Adrenal gland (tissue), 9 donors: ENCODE measurements at regions not wholly inside any gene's neighbourhood (a gene's known extent, or its start where the extent isn't known, plus 50 kb on each side); places are given as distances from the start of the nearest gene placed in this dataset.

ENCODE experiments used
- DNase-seq, 7 donors: peaks; one replicate each; pipeline ENCODE4 v3.0.0-alpha.2; 2019 to 2020
- H3K27ac ChIP-seq, 5 donors: fragments of 200-600 bp; sonication (generic) in 4 of 5; 1 replicate in 3 of 5; 2 replicates in 2 of 5; pipeline versions ENCODE4 v1.5.1 to v1.8.0; 2016 to 2020; ENCODE audit warnings: mild to moderate bottlenecking in 1 of 5
- H3K27me3 ChIP-seq: fragments of 200-600 bp; 2 replicates; pipeline ENCODE4 v1.8.0; 2021
- H3K36me3 ChIP-seq, 2 donors: fragments of 200-600 bp; replicated peaks in 1 of 2; 1 replicate in 1 of 2; 2 replicates in 1 of 2; pipeline versions ENCODE4 v1.5.1 to v1.8.0; 2018 to 2022
- H3K4me1 ChIP-seq, 2 donors: fragments of 200-600 bp; replicated peaks in 1 of 2; 1 replicate in 1 of 2; 2 replicates in 1 of 2; pipeline versions ENCODE4 v1.5.1 to v1.8.0; 2018 to 2021
- H3K4me3 ChIP-seq, 4 donors: fragments of 200-600 bp; sonication (generic) in 3 of 4; one replicate each; pipeline ENCODE4 v1.5.1; 2016 to 2018
- H3K9me3 ChIP-seq, 3 donors: fragments of 200-600 bp; sonication (generic) in 1 of 3; replicated peaks in 1 of 3; 1 replicate in 2 of 3; 2 replicates in 1 of 3; pipeline versions ENCODE4 v1.5.1 to v1.8.0; 2016 to 2021
- CTCF ChIP-seq, 6 experiments: fragments of 450-650 bp in 4 of 6; fragments of 200-600 bp in 2 of 6; sonication (generic) in 1 of 6; IDR thresholded peaks; 1 replicate in 5 of 6; 2 replicates in 1 of 6; pipeline versions ENCODE4 v1.5.1 to v1.8.0; 2016 to 2021; ENCODE audit warnings: antibody characterized with exemption in 6 of 6, mild to moderate bottlenecking in 2 of 6, moderate library complexity in 1 of 6
- POLR2A ChIP-seq, 2 donors: fragments of 450-650 bp; IDR thresholded peaks; one replicate each; pipeline ENCODE4 v1.6.1; 2017; ENCODE audit warnings: antibody characterized with exemption in 2 of 2, mild to moderate bottlenecking in 2 of 2, moderate library complexity in 1 of 2
- WGBS, 4 donors: extraction: QIAGEN DNeasy Blood & Tissue Kit in 2 of 4; methylation state at CpG; one replicate each; pipeline versions ENCODE4 v1.1.5 to v1.1.7; 2013 to 2017; 5-methylcytosine and 5-hydroxymethylcytosine counted together
- intact Hi-C, 2 donors: fragments of 100-400 bp; cut with DNase I; formaldehyde crosslinking; loops; one replicate each; pipeline versions ENCODE4 v1.14.1 to v1.15.0; 2022 to 2023
- donor health status: healthy with polysubstance abuse.
- donor health status: Bipolar disorder and iron deficiency.
- donor health status: DM: yes; HTN: yes; CAD: no.
- donor health status: DM: no; HTN: no; CAD: no.
- donor health status: DM: no; HTN: no; CAD: no.

DNA sequence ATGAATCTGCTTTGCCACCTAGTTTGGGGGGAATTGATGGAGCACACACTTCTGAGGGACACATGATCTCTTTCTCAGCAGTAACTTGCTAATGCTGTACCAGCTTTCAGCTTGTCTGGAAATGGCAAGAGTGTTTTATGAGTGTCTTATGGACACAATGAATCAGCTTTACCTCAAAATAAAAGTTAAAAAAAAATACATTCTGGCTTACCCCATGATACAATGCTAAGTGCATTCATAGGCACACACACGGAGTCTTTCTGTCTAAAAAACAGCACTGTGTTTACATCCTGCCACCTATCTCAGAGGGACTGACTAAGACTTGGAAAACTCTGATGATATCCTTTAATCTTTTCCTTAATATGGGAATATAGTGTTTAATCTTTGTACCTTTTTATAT is 455.5 kb upstream of the ADAMTS5 start:
- no peak overlapping the region for H3K4me3 ChIP-seq
- H3K9me3 ChIP-seq: no peaks in the 10 kb centered on the region
- intact Hi-C loops: no loop called here
- TF ChIP-seq POLR2A (IDR thresholded peaks at IDR 0.05): no peak
- TF ChIP-seq CTCF (IDR thresholded peaks at IDR 0.05): no peak
- WGBS, 4 donors: 52 to 67% (median 62%) methylated on average over 1 of the region's 1 CpG
- no peaks in the 10 kb centered on the region for H3K27me3 ChIP-seq
- peak overlapping the region in 2 of 5 donors; percentile 28 to 63 for H3K27ac ChIP-seq
- H3K4me1 ChIP-seq: peaks cover 0 to 11% of the 10 kb centered on the region in 2 donors
- DNase-seq: no peak
- H3K36me3 ChIP-seq: no peaks in the 10 kb centered on the region

GRCh38 chr21:27421654-27422053 is 454.8 kb upstream of the ADAMTS5 start:
- no peak for TF ChIP-seq CTCF (IDR thresholded peaks at IDR 0.05)
- TF ChIP-seq POLR2A (IDR thresholded peaks at IDR 0.05): no peak
- H3K36me3 ChIP-seq: no peaks in the 10 kb centered on the region
- no peak overlapping the region for H3K4me3 ChIP-seq
- DNase-seq: no peak
- H3K4me1 ChIP-seq: peaks cover 0 to 11% of the 10 kb centered on the region in 2 donors
- no peaks in the 10 kb centered on the region for H3K9me3 ChIP-seq
- intact Hi-C loops: no loop called here
- 47 to 69% (median 56%) methylated on average over 3 of the region's 3 CpGs for WGBS, 4 donors
- H3K27ac ChIP-seq: peak overlapping the region in 1 of 5 donors; percentile 63
- H3K27me3 ChIP-seq: no peaks in the 10 kb centered on the region

- intact Hi-C loops: no loop called here
- TF ChIP-seq POLR2A (IDR thresholded peaks at IDR 0.05) (no peak), CTCF (IDR thresholded peaks at IDR 0.05) (no peak)
- Histone ChIP-seq H3K27ac (no peak overlapping the region), H3K27me3 (no peaks in the 10 kb centered on the region), H3K4me1 (peaks cover 0 to 11% of the 10 kb centered on the region in 2 donors), H3K4me3 (no peak overlapping the region), H3K9me3 (no peaks in the 10 kb centered on the region), H3K36me3 (no peaks in the 10 kb centered on the region)
- WGBS, 4 donors: 50 to 63% (median 55%) methylated on average over 3 of the region's 3 CpGs
- DNase-seq: no peak
Measured at GRCh38 chr21:27419153-27419552, 452.3 kb upstream of the ADAMTS5 start.

DNA sequence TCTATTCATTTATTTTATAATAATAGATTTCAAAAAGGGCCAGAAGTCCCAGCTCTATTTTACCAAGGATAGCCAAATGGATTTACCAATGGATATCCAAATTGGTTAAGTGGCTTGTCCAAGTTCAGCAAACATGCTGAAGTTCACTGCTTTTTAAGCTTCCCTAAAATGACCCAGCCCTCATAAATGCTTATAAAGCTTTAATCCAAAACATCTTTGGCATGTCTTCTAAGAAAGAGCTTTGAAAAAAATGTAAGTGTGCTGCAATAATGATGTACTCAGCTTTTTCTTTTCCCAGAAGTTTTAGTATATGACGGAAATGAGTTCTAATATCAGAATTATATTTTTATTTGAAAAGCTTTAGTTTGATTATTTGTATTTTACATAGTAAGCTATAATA is 451.5 kb upstream of the ADAMTS5 start:
- H3K36me3 ChIP-seq: no peaks in the 10 kb centered on the region
- H3K4me3 ChIP-seq: no peak overlapping the region
- DNase-seq: no peak
- peaks cover 0 to 5% of the 10 kb centered on the region in 2 donors for H3K4me1 ChIP-seq
- 69 to 88% (median 79%) methylated on average over 1 of the region's 1 CpG for WGBS, 4 donors
- no peak overlapping the region for H3K27ac ChIP-seq
- no peaks in the 10 kb centered on the region for H3K27me3 ChIP-seq
- intact Hi-C loops: no loop called here
- TF ChIP-seq POLR2A (IDR thresholded peaks at IDR 0.05): no peak
- no peak for TF ChIP-seq CTCF (IDR thresholded peaks at IDR 0.05)
- no peaks in the 10 kb centered on the region for H3K9me3 ChIP-seq
